Breast epithelium (tissue), 3 donors: ENCODE measurements at regions not wholly inside any gene's neighbourhood (a gene's known extent, or its start where the extent isn't known, plus 50 kb on each side); places are given as distances from the start of the nearest gene placed in this dataset.

Experiments
- CTCF ChIP-seq, 3 donors: fragments of 450-650 bp; IDR thresholded peaks; one replicate each; pipeline ENCODE4 v1.5.1; 2016 to 2017; ENCODE audit warnings: antibody characterized with exemption in 3 of 3, mild to moderate bottlenecking in 3 of 3, moderate library complexity in 3 of 3
- POLR2A ChIP-seq: fragments of 450-650 bp; IDR thresholded peaks from one replicate; pipeline ENCODE4 v1.6.1; 2016; ENCODE audit warnings: antibody characterized with exemption, mild to moderate bottlenecking, moderate library complexity

- TF ChIP-seq CTCF (IDR thresholded peaks at IDR 0.05) = no peak
- no peak for TF ChIP-seq POLR2A
Measured at GRCh38 chr12:16901946-16902345, 296.0 kb upstream of the LMO3 start.
